Renal pelvis (tissue), 1 donor: ENCODE measurements at regions not wholly inside any gene's neighbourhood (a gene's known extent, or its start where the extent isn't known, plus 50 kb on each side); places are given as distances from the start of the nearest gene placed in this dataset.
"Not testable (repeated sequence)": the region's sequence is repeated elsewhere in the genome, so short reads cannot be mapped to it uniquely, and the experiment has no call there.

ENCODE experiments used
- DNase-seq: peaks from one replicate; pipeline ENCODE4 v3.0.0-alpha.2; 2013

- no peak for DNase-seq
Observed at GRCh38 chr9:31587146-31587545, 797.3 kb upstream of the ACO1 start.

GRCh38 chr9:31588006-31588405, 796.4 kb upstream of the ACO1 start:
- DNase-seq = no peak

GRCh38 chr9:31588756-31589155, 795.7 kb upstream of the ACO1 start:
- DNase-seq = no peak

GRCh38 chr9:31590091-31590490, 794.4 kb upstream of the ACO1 start:
- DNase-seq = no peak

- DNase-seq = not testable (repeated sequence)
Observed at GRCh38 chr9:31597086-31597485, 787.4 kb upstream of the ACO1 start.

- DNase-seq = no peak
Observed at GRCh38 chr9:31597977-31598376, 786.5 kb upstream of the ACO1 start.

- no peak for DNase-seq
Observed at GRCh38 chr9:31601666-31602065, 782.8 kb upstream of the ACO1 start.

GRCh38 chr9:31604531-31604930, 779.9 kb upstream of the ACO1 start:
- peak; percentile 4 for DNase-seq

GRCh38 chr9:31605164-31605563, 779.3 kb upstream of the ACO1 start:
- no peak for DNase-seq

GRCh38 chr9:31606678-31607077, 777.8 kb upstream of the ACO1 start:
- no peak for DNase-seq

- no peak for DNase-seq
Observed at GRCh38 chr9:31608416-31608815, 776.0 kb upstream of the ACO1 start.

- no peak for DNase-seq
Observed at GRCh38 chr9:31608881-31609280, 775.6 kb upstream of the ACO1 start.

- no peak for DNase-seq
Observed at GRCh38 chr9:31612336-31613030, 772.0 kb upstream of the ACO1 start.

- DNase-seq = no peak
Observed at GRCh38 chr9:31615966-31616365, 768.5 kb upstream of the ACO1 start.

GRCh38 chr9:31623511-31623910, 760.9 kb upstream of the ACO1 start:
- DNase-seq = no peak

GRCh38 chr9:31629292-31629691, 755.2 kb upstream of the ACO1 start:
- no peak for DNase-seq

- no peak for DNase-seq
Observed at GRCh38 chr9:31637265-31637664, 747.2 kb upstream of the ACO1 start.

GRCh38 chr9:31637861-31638260, 746.6 kb upstream of the ACO1 start:
- no peak for DNase-seq

GRCh38 chr9:31639451-31639850, 745.0 kb upstream of the ACO1 start:
- DNase-seq = no peak

GRCh38 chr9:31669311-31669710, 715.1 kb upstream of the ACO1 start:
- DNase-seq = no peak

GRCh38 chr9:31671011-31671410, 713.4 kb upstream of the ACO1 start:
- no peak for DNase-seq

- no peak for DNase-seq
Observed at GRCh38 chr9:31674264-31674663, 710.2 kb upstream of the ACO1 start.

GRCh38 chr9:31677415-31677814, 707.0 kb upstream of the ACO1 start:
- no peak for DNase-seq

- no peak for DNase-seq
Observed at GRCh38 chr9:31677877-31678276, 706.6 kb upstream of the ACO1 start.

GRCh38 chr9:31683116-31683515, 701.3 kb upstream of the ACO1 start:
- no peak for DNase-seq
